IPS-20b (cell line): ENCODE measurements at regions not wholly inside any gene's neighbourhood (a gene's known extent, or its start where the extent isn't known, plus 50 kb on each side); places are given as distances from the start of the nearest gene placed in this dataset.

ENCODE experiments used
- H3K27ac ChIP-seq: one replicate; pipeline ENCODE4 v1.5.1; 2013; ENCODE audit warnings: low read length
- H3K27me3 ChIP-seq: 2 replicates; pipeline ENCODE4 v1.6.1; 2013; ENCODE audit warnings: mild to moderate bottlenecking, low read length, inconsistent platforms; ENCODE audit not compliant: insufficient read depth
- H3K36me3 ChIP-seq: 2 replicates; pipeline ENCODE4 v1.6.1; 2013; ENCODE audit warnings: low read depth, mild to moderate bottlenecking, inconsistent platforms, low read length, moderate library complexity; ENCODE audit not compliant: insufficient read depth
- H3K4me1 ChIP-seq: 2 replicates; pipeline ENCODE4 v1.6.1; 2013; ENCODE audit warnings: mild to moderate bottlenecking, control low read depth, inconsistent platforms, low read length, moderate library complexity; ENCODE audit not compliant: insufficient read depth
- H3K4me3 ChIP-seq: 2 replicates; pipeline ENCODE4 v1.5.1; 2013; ENCODE audit warnings: mild to moderate bottlenecking, low read length, inconsistent platforms
- H3K9ac ChIP-seq: 2 replicates; pipeline ENCODE4 v1.6.1; 2013; ENCODE audit warnings: low read depth, mild to moderate bottlenecking, inconsistent platforms, low read length, moderate library complexity
- H3K9me3 ChIP-seq: 2 replicates; pipeline ENCODE4 v1.6.1; 2013; ENCODE audit warnings: mild to moderate bottlenecking, low read depth, low read length, inconsistent platforms; ENCODE audit not compliant: insufficient read depth

- no peaks in the 10 kb centered on the region for H3K27me3 ChIP-seq
- peaks cover 6% of the 10 kb centered on the region; the same call in 1 of the 2 replicates for H3K4me1 ChIP-seq
- no peak overlapping the region for H3K27ac ChIP-seq
- no peaks in the 10 kb centered on the region for H3K9me3 ChIP-seq
- H3K4me3 ChIP-seq: no peak overlapping the region
- no peaks in the 10 kb centered on the region for H3K36me3 ChIP-seq
- no peak overlapping the region for H3K9ac ChIP-seq
Observed at GRCh38 chr6:44698602-44699001, 311.1 kb downstream of the CDC5L start.

- no peaks in the 10 kb centered on the region for H3K36me3 ChIP-seq
- H3K27ac ChIP-seq: no peak overlapping the region
- H3K9ac ChIP-seq: no peak overlapping the region
- no peaks in the 10 kb centered on the region for H3K9me3 ChIP-seq
- H3K4me1 ChIP-seq: peaks cover 6% of the 10 kb centered on the region; the same call in 1 of the 2 replicates
- no peak overlapping the region for H3K4me3 ChIP-seq
- no peaks in the 10 kb centered on the region for H3K27me3 ChIP-seq
Observed at GRCh38 chr6:44699082-44699481, 311.6 kb downstream of the CDC5L start.

GRCh38 chr6:44699851-44700250, 312.3 kb downstream of the CDC5L start:
- H3K9ac ChIP-seq: no peak overlapping the region
- H3K36me3 ChIP-seq: no peaks in the 10 kb centered on the region
- H3K9me3 ChIP-seq: no peaks in the 10 kb centered on the region
- no peaks in the 10 kb centered on the region for H3K27me3 ChIP-seq
- H3K4me3 ChIP-seq: no peak overlapping the region
- H3K4me1 ChIP-seq: peaks cover 6% of the 10 kb centered on the region; the same call in 1 of the 2 replicates
- no peak overlapping the region for H3K27ac ChIP-seq

- Histone ChIP-seq H3K36me3 (no peaks in the 10 kb centered on the region), H3K27ac (no peak overlapping the region), H3K9ac (no peak overlapping the region), H3K27me3 (no peaks in the 10 kb centered on the region), H3K4me3 (no peak overlapping the region), H3K9me3 (no peaks in the 10 kb centered on the region), H3K4me1 (peaks cover 6% of the 10 kb centered on the region; the same call in 1 of the 2 replicates)
Observed at GRCh38 chr6:44700422-44700821, 312.9 kb downstream of the CDC5L start.

- Histone ChIP-seq H3K27ac (no peak overlapping the region), H3K27me3 (no peaks in the 10 kb centered on the region), H3K9ac (no peak overlapping the region), H3K36me3 (no peaks in the 10 kb centered on the region), H3K4me1 (peaks cover 6% of the 10 kb centered on the region; the same call in 1 of the 2 replicates), H3K4me3 (no peak overlapping the region), H3K9me3 (no peaks in the 10 kb centered on the region)
Observed at GRCh38 chr6:44701038-44701636, 313.6 kb downstream of the CDC5L start.

GRCh38 chr6:44701637-44702101, 314.2 kb downstream of the CDC5L start:
- Histone ChIP-seq H3K9me3 (no peaks in the 10 kb centered on the region), H3K36me3 (no peaks in the 10 kb centered on the region), H3K9ac (no peak overlapping the region), H3K27me3 (no peaks in the 10 kb centered on the region), H3K4me1 (peaks cover 6% of the 10 kb centered on the region; the same call in 1 of the 2 replicates), H3K4me3 (no peak overlapping the region), H3K27ac (no peak overlapping the region)

- Histone ChIP-seq H3K27ac (no peak overlapping the region), H3K4me3 (no peak overlapping the region), H3K9me3 (no peaks in the 10 kb centered on the region), H3K9ac (no peak overlapping the region), H3K36me3 (no peaks in the 10 kb centered on the region), H3K27me3 (no peaks in the 10 kb centered on the region), H3K4me1 (peaks cover 6% of the 10 kb centered on the region; the same call in 1 of the 2 replicates)
Observed at GRCh38 chr6:44702292-44702691, 314.8 kb downstream of the CDC5L start.

- Histone ChIP-seq H3K27me3 (no peaks in the 10 kb centered on the region), H3K27ac (no peak overlapping the region), H3K9me3 (no peaks in the 10 kb centered on the region), H3K4me3 (no peak overlapping the region), H3K9ac (no peak overlapping the region), H3K36me3 (no peaks in the 10 kb centered on the region), H3K4me1 (peaks cover 6% of the 10 kb centered on the region; the same call in 1 of the 2 replicates)
Observed at GRCh38 chr6:44704240-44705150, 317.0 kb downstream of the CDC5L start.

GRCh38 chr6:44705596-44705995, 318.1 kb downstream of the CDC5L start:
- H3K4me3 ChIP-seq: no peak overlapping the region
- no peaks in the 10 kb centered on the region for H3K36me3 ChIP-seq
- H3K9me3 ChIP-seq: no peaks in the 10 kb centered on the region
- H3K4me1 ChIP-seq: peaks cover 6% of the 10 kb centered on the region; the same call in 1 of the 2 replicates
- H3K27ac ChIP-seq: no peak overlapping the region
- H3K9ac ChIP-seq: no peak overlapping the region
- no peaks in the 10 kb centered on the region for H3K27me3 ChIP-seq

- no peaks in the 10 kb centered on the region for H3K27me3 ChIP-seq
- peaks cover 6% of the 10 kb centered on the region; the same call in 1 of the 2 replicates for H3K4me1 ChIP-seq
- no peaks in the 10 kb centered on the region for H3K9me3 ChIP-seq
- no peak overlapping the region for H3K27ac ChIP-seq
- H3K36me3 ChIP-seq: no peaks in the 10 kb centered on the region
- H3K9ac ChIP-seq: no peak overlapping the region
- H3K4me3 ChIP-seq: no peak overlapping the region
Observed at GRCh38 chr6:44706011-44706410, 318.5 kb downstream of the CDC5L start.

GRCh38 chr6:44708208-44708607, 320.7 kb downstream of the CDC5L start:
- no peaks in the 10 kb centered on the region for H3K36me3 ChIP-seq
- no peaks in the 10 kb centered on the region for H3K9me3 ChIP-seq
- no peak overlapping the region for H3K9ac ChIP-seq
- no peak overlapping the region for H3K27ac ChIP-seq
- no peaks in the 10 kb centered on the region for H3K4me1 ChIP-seq
- H3K27me3 ChIP-seq: no peaks in the 10 kb centered on the region
- no peak overlapping the region for H3K4me3 ChIP-seq
